HT1080 (cell line): ENCODE measurements at regions not wholly inside any gene's neighbourhood (a gene's known extent, or its start where the extent isn't known, plus 50 kb on each side); places are given as distances from the start of the nearest gene placed in this dataset.
"Not testable (repeated sequence)": the region's sequence is repeated elsewhere in the genome, so short reads cannot be mapped to it uniquely, and the experiment has no call there.

Experiments used
- DNase-seq: peaks from one replicate; pipeline ENCODE4 v3.0.0-alpha.2; 2015; ENCODE audit warnings: low read depth

- no peak for DNase-seq
These were observed 1960.9 kb upstream of the DEFB115 start for GRCh38 chr20:29296256-29297230.

GRCh38 chr20:29297411-29298270 is 1959.8 kb upstream of the DEFB115 start:
- no peak for DNase-seq

- no peak for DNase-seq
These were observed 1959.2 kb upstream of the DEFB115 start for GRCh38 chr20:29298271-29298590.

GRCh38 chr20:29298759-29299613 is 1958.5 kb upstream of the DEFB115 start:
- no peak for DNase-seq

GRCh38 chr20:29299811-29300578 is 1957.5 kb upstream of the DEFB115 start:
- DNase-seq = no peak

- DNase-seq = no peak
These were observed 1956.6 kb upstream of the DEFB115 start for GRCh38 chr20:29300579-29301551.

GRCh38 chr20:29301624-29302259 is 1955.7 kb upstream of the DEFB115 start:
- no peak for DNase-seq

GRCh38 chr20:29302979-29303644 is 1954.4 kb upstream of the DEFB115 start:
- DNase-seq = no peak

GRCh38 chr20:29306390-29307072 is 1950.9 kb upstream of the DEFB115 start:
- no peak for DNase-seq

- DNase-seq = not testable (repeated sequence)
These were observed 1950.0 kb upstream of the DEFB115 start for GRCh38 chr20:29307484-29307883.

GRCh38 chr20:29308956-29309355 is 1948.5 kb upstream of the DEFB115 start:
- not testable (repeated sequence) for DNase-seq

- not testable (repeated sequence) for DNase-seq
These were observed 1948.0 kb upstream of the DEFB115 start for GRCh38 chr20:29309481-29309880.

GRCh38 chr20:29311046-29311445 is 1946.4 kb upstream of the DEFB115 start:
- DNase-seq = not testable (repeated sequence)

GRCh38 chr20:29312679-29313078 is 1944.8 kb upstream of the DEFB115 start:
- DNase-seq = not testable (repeated sequence)

GRCh38 chr20:29313481-29313880 is 1944.0 kb upstream of the DEFB115 start:
- DNase-seq = no peak

GRCh38 chr20:29314294-29314693 is 1943.2 kb upstream of the DEFB115 start:
- DNase-seq = no peak

GRCh38 chr20:29318871-29319461 is 1938.5 kb upstream of the DEFB115 start:
- no peak for DNase-seq
